NCI-H748 (cell line): ENCODE measurements at regions not wholly inside any gene's neighbourhood (a gene's known extent, or its start where the extent isn't known, plus 50 kb on each side); places are given as distances from the start of the nearest gene placed in this dataset.

Experiments used
- DNase-seq: peaks from one replicate; lab custom pipeline; 2025; ENCODE audit not compliant: unreplicated experiment; lab: John Stamatoyannopoulos, UW

- DNase-seq: no peak
These were observed 76.8 kb upstream of the CHRNA7 start for GRCh38 chr15:31953478-31953877.

- DNase-seq: no peak
These were observed 75.7 kb upstream of the CHRNA7 start for GRCh38 chr15:31954374-31955172.

GRCh38 chr15:31955734-31956133, 74.6 kb upstream of the CHRNA7 start:
- DNase-seq: no peak

- no peak for DNase-seq
These were observed 72.7 kb upstream of the CHRNA7 start for GRCh38 chr15:31957581-31957980.

- DNase-seq: no peak
These were observed 65.6 kb upstream of the CHRNA7 start for GRCh38 chr15:31964586-31965307.

GRCh38 chr15:31970007-31970406, 60.3 kb upstream of the CHRNA7 start:
- no peak for DNase-seq

GRCh38 chr15:31973197-31973596, 57.1 kb upstream of the CHRNA7 start:
- no peak for DNase-seq

GRCh38 chr15:31974154-31974794, 56.0 kb upstream of the CHRNA7 start:
- DNase-seq: no peak

- peak; percentile 80 for DNase-seq
These were observed 55.2 kb upstream of the CHRNA7 start for GRCh38 chr15:31974855-31975829.

GRCh38 chr15:31975830-31976229, 54.5 kb upstream of the CHRNA7 start:
- DNase-seq: peak; percentile 70

GRCh38 chr15:31977138-31977537, 53.2 kb upstream of the CHRNA7 start:
- no peak for DNase-seq

GRCh38 chr15:31977812-31978661, 52.3 kb upstream of the CHRNA7 start:
- peak; percentile 42 for DNase-seq
